SJSA1 (cell line): ENCODE measurements at regions not wholly inside any gene's neighbourhood (a gene's known extent, or its start where the extent isn't known, plus 50 kb on each side); places are given as distances from the start of the nearest gene placed in this dataset.
"Not testable (repeated sequence)": the region's sequence is repeated elsewhere in the genome, so short reads cannot be mapped to it uniquely, and the experiment has no call there.

Source experiments
- DNase-seq, 2 experiments: peaks; one replicate each; pipeline ENCODE4 v3.0.0-alpha.2; 2015 to 2020; ENCODE audit warnings: low spot score in 2 of 2, low read depth in 1 of 2
- H3K27ac ChIP-seq: fragments of 250-450 bp; sonication (Bioruptor Pico); 2 replicates; pipeline ENCODE4 v1.5.1; 2020; ENCODE audit warnings: mild to moderate bottlenecking, moderate library complexity
- H3K27me3 ChIP-seq: fragments of 250-450 bp; sonication (Bioruptor Pico); replicated peaks from 2 replicates; pipeline ENCODE4 v1.5.1; 2020; ENCODE audit warnings: mild to moderate bottlenecking, moderate library complexity
- H3K36me3 ChIP-seq: fragments of 250-450 bp; sonication (Bioruptor Pico); 2 replicates; pipeline ENCODE4 v1.5.1; 2020; ENCODE audit warnings: mild to moderate bottlenecking
- H3K4me1 ChIP-seq: fragments of 250-450 bp; sonication (Bioruptor Pico); replicated peaks from 2 replicates; pipeline ENCODE4 v1.6.1; 2021; ENCODE audit warnings: mild to moderate bottlenecking
- H3K4me3 ChIP-seq: fragments of 250-450 bp; sonication (Bioruptor Pico); 2 replicates; pipeline ENCODE4 v1.5.1; 2020; ENCODE audit warnings: mild to moderate bottlenecking
- H3K9me3 ChIP-seq: fragments of 250-450 bp; sonication (Bioruptor Pico); replicated peaks from 2 replicates; pipeline ENCODE4 v1.5.1; 2020; ENCODE audit warnings: mild to moderate bottlenecking

GRCh38 chr3:24699078-24699477 lies 204.4 kb upstream of the THRB start:
- DNase-seq, H3K27me3 ChIP-seq, H3K36me3 ChIP-seq, H3K4me3 ChIP-seq, H3K4me1 ChIP-seq, H3K9me3 ChIP-seq, H3K27ac ChIP-seq: not testable (repeated sequence)

GRCh38 chr3:24704496-24704895 lies 209.8 kb upstream of the THRB start:
- H3K27me3 ChIP-seq = no peaks in the 10 kb centered on the region
- no peaks in the 10 kb centered on the region; the same call in 1 of the 2 replicates for H3K9me3 ChIP-seq
- H3K4me3 ChIP-seq = no peak overlapping the region
- no peak for DNase-seq
- H3K27ac ChIP-seq = no peak overlapping the region
- H3K4me1 ChIP-seq = 0 out of 2 replicates have a peak, but pooled peaks cover 4% of the 10 kb centered on the region
- H3K36me3 ChIP-seq = no peaks in the 10 kb centered on the region

GRCh38 chr3:24707936-24708335 lies 213.3 kb upstream of the THRB start:
- Histone ChIP-seq H3K4me3 (no peak overlapping the region), H3K27me3 (no peaks in the 10 kb centered on the region), H3K36me3 (no peaks in the 10 kb centered on the region), H3K4me1 (0 out of 2 replicates have a peak, but pooled peaks cover 4% of the 10 kb centered on the region), H3K9me3 (no peaks in the 10 kb centered on the region; the same call in 1 of the 2 replicates), H3K27ac (no peak overlapping the region)
- no peak for DNase-seq

GRCh38 chr3:24709956-24710355 lies 215.3 kb upstream of the THRB start:
- DNase-seq = no peak
- Histone ChIP-seq H3K4me3 (no peak overlapping the region), H3K27ac (no peak overlapping the region), H3K4me1 (no peaks in the 10 kb centered on the region), H3K9me3 (no peaks in the 10 kb centered on the region), H3K27me3 (no peaks in the 10 kb centered on the region), H3K36me3 (no peaks in the 10 kb centered on the region)

- DNase-seq = no peak
- Histone ChIP-seq H3K4me3 (no peak overlapping the region), H3K9me3 (no peaks in the 10 kb centered on the region), H3K27ac (no peak overlapping the region), H3K4me1 (no peaks in the 10 kb centered on the region), H3K36me3 (no peaks in the 10 kb centered on the region), H3K27me3 (no peaks in the 10 kb centered on the region)
Measured at GRCh38 chr3:24713516-24713915, 218.9 kb upstream of the THRB start.

GRCh38 chr3:24714436-24714835 lies 219.8 kb upstream of the THRB start:
- Histone ChIP-seq H3K27me3 (no peaks in the 10 kb centered on the region), H3K36me3 (no peaks in the 10 kb centered on the region), H3K4me1 (no peaks in the 10 kb centered on the region), H3K27ac (no peak overlapping the region), H3K4me3 (no peak overlapping the region), H3K9me3 (no peaks in the 10 kb centered on the region)
- no peak for DNase-seq

GRCh38 chr3:24715171-24715792 lies 220.6 kb upstream of the THRB start:
- DNase-seq = no peak
- no peaks in the 10 kb centered on the region for H3K4me1 ChIP-seq
- no peaks in the 10 kb centered on the region for H3K9me3 ChIP-seq

GRCh38 chr3:24722087-24722486 lies 227.4 kb upstream of the THRB start:
- Histone ChIP-seq H3K4me1 (no peaks in the 10 kb centered on the region), H3K36me3 (no peaks in the 10 kb centered on the region), H3K27ac (no peak overlapping the region), H3K9me3 (no peaks in the 10 kb centered on the region), H3K27me3 (no peaks in the 10 kb centered on the region), H3K4me3 (no peak overlapping the region)
- DNase-seq = no peak

More at GRCh38 chr3:24715171-24715792, 220.6 kb upstream of the THRB start:
- Histone ChIP-seq H3K27me3 (no peaks in the 10 kb centered on the region), H3K36me3 (no peaks in the 10 kb centered on the region), H3K27ac (no peak overlapping the region), H3K4me3 (no peak overlapping the region)

- H3K4me3 ChIP-seq = no peak overlapping the region
- no peaks in the 10 kb centered on the region for H3K4me1 ChIP-seq
- no peaks in the 10 kb centered on the region for H3K27me3 ChIP-seq
- no peaks in the 10 kb centered on the region for H3K9me3 ChIP-seq
- no peaks in the 10 kb centered on the region for H3K36me3 ChIP-seq
- DNase-seq = no peak
- no peak overlapping the region for H3K27ac ChIP-seq
Measured at GRCh38 chr3:24725514-24726255, 231.0 kb upstream of the THRB start.

- no peaks in the 10 kb centered on the region for H3K27me3 ChIP-seq
- DNase-seq = no peak
- no peak overlapping the region for H3K4me3 ChIP-seq
- no peaks in the 10 kb centered on the region for H3K36me3 ChIP-seq
- no peak overlapping the region for H3K27ac ChIP-seq
- H3K4me1 ChIP-seq = no peaks in the 10 kb centered on the region
- no peaks in the 10 kb centered on the region for H3K9me3 ChIP-seq
Measured at GRCh38 chr3:24726423-24726822, 231.8 kb upstream of the THRB start.

- Histone ChIP-seq H3K27me3 (no peaks in the 10 kb centered on the region), H3K4me3 (no peak overlapping the region), H3K9me3 (no peaks in the 10 kb centered on the region), H3K4me1 (no peaks in the 10 kb centered on the region), H3K36me3 (no peaks in the 10 kb centered on the region), H3K27ac (no peak overlapping the region)
- DNase-seq = no peak
Measured at GRCh38 chr3:24730173-24730572, 235.5 kb upstream of the THRB start.

GRCh38 chr3:24734019-24734418 lies 239.4 kb upstream of the THRB start:
- Histone ChIP-seq H3K27me3 (no peaks in the 10 kb centered on the region), H3K4me3 (no peak overlapping the region), H3K27ac (no peak overlapping the region), H3K9me3 (no peaks in the 10 kb centered on the region), H3K4me1 (no peaks in the 10 kb centered on the region), H3K36me3 (no peaks in the 10 kb centered on the region)
- no peak for DNase-seq

GRCh38 chr3:24736701-24737100 lies 242.1 kb upstream of the THRB start:
- no peak for DNase-seq
- Histone ChIP-seq H3K27ac (no peak overlapping the region), H3K4me3 (no peak overlapping the region), H3K4me1 (no peaks in the 10 kb centered on the region), H3K9me3 (no peaks in the 10 kb centered on the region), H3K36me3 (no peaks in the 10 kb centered on the region), H3K27me3 (no peaks in the 10 kb centered on the region)

GRCh38 chr3:24740326-24740725 lies 245.7 kb upstream of the THRB start:
- no peaks in the 10 kb centered on the region for H3K4me1 ChIP-seq
- no peak for DNase-seq
- H3K27me3 ChIP-seq = no peaks in the 10 kb centered on the region
- no peaks in the 10 kb centered on the region for H3K36me3 ChIP-seq
- no peaks in the 10 kb centered on the region for H3K9me3 ChIP-seq
- H3K27ac ChIP-seq = no peak overlapping the region
- H3K4me3 ChIP-seq = no peak overlapping the region
